ENCODE measurements at regions not wholly inside any gene's neighbourhood (a gene's known extent, or its start where the extent isn't known, plus 50 kb on each side); places are given as distances from the start of the nearest gene placed in this dataset.
"Not testable (repeated sequence)": the region's sequence is repeated elsewhere in the genome, so short reads cannot be mapped to it uniquely, and the experiment has no call there.

GRCh38 chr6:155530219-155530834 lies 74.7 kb upstream of the NOX3 start:
- FAIRE-seq (peak; percentile 59), DNase-seq (ENCODE audit: insufficient read length, low spot score) (peak; percentile 20)

- DNase-seq (ENCODE audit: insufficient read length, low spot score); FAIRE-seq: not testable (repeated sequence)
Measured at GRCh38 chr6:155529814-155530213, 74.2 kb upstream of the NOX3 start.

GRCh38 chr6:155528982-155529453 lies 73.4 kb upstream of the NOX3 start:
- FAIRE-seq = peak; percentile 90
- DNase-seq (ENCODE audit: insufficient read length, low spot score) = no peak

GRCh38 chr6:155528335-155528734 lies 72.7 kb upstream of the NOX3 start:
- FAIRE-seq = peak; percentile 61
- DNase-seq (ENCODE audit: insufficient read length, low spot score) = no peak

- DNase-seq (ENCODE audit: insufficient read length, low spot score) (no peak), FAIRE-seq (no peak)
Measured at GRCh38 chr6:155527443-155527842, 71.8 kb upstream of the NOX3 start.

GRCh38 chr6:155523821-155524651 lies 68.4 kb upstream of the NOX3 start:
- FAIRE-seq (no peak), DNase-seq (ENCODE audit: insufficient read length, low spot score) (no peak)

GRCh38 chr6:155521719-155522118 lies 66.1 kb upstream of the NOX3 start:
- DNase-seq (ENCODE audit: insufficient read length, low spot score) (no peak), FAIRE-seq (no peak)

- DNase-seq (ENCODE audit: insufficient read length, low spot score) (no peak), FAIRE-seq (no peak)
Measured at GRCh38 chr6:155520078-155520477, 64.4 kb upstream of the NOX3 start.

GRCh38 chr6:155519176-155519738 lies 63.6 kb upstream of the NOX3 start:
- FAIRE-seq (peak; percentile 11), DNase-seq (ENCODE audit: insufficient read length, low spot score) (no peak)

- FAIRE-seq (no peak), DNase-seq (ENCODE audit: insufficient read length, low spot score) (no peak)
Measured at GRCh38 chr6:155517294-155517693, 61.7 kb upstream of the NOX3 start.

GRCh38 chr6:155510879-155511278 lies 55.2 kb upstream of the NOX3 start:
- no peak for DNase-seq (ENCODE audit: insufficient read length, low spot score)
- FAIRE-seq = peak; percentile 84

- no peak for DNase-seq (ENCODE audit: insufficient read length, low spot score)
Measured at GRCh38 chr6:155509743-155510475, 54.3 kb upstream of the NOX3 start.

GRCh38 chr6:155505608-155505989 lies 50.0 kb upstream of the NOX3 start:
- no peak for FAIRE-seq
- no peak for DNase-seq (ENCODE audit: insufficient read length, low spot score)

More at GRCh38 chr6:155509743-155510475, 54.3 kb upstream of the NOX3 start:
- no peak for FAIRE-seq

Measured in GM19239 (cell line).